A673 (cell line): ENCODE measurements at regions not wholly inside any gene's neighbourhood (a gene's known extent, or its start where the extent isn't known, plus 50 kb on each side); places are given as distances from the start of the nearest gene placed in this dataset.

Experiments
- BruUV-seq: library from RNA; stranded (reverse); fragments of 400-500 nt; replicated peaks from 2 replicates; lab custom pipeline; 2021; lab: Mats Ljungman, UMichigan
- CTCF ChIA-PET: fragments of 300-600 bp; sonication (Branson Sonifier 250); formaldehyde crosslinking; loops from one replicate; lab custom pipeline; 2022; ENCODE audit warnings: antibody characterized with exemption; lab: Charles Lee
- POLR2A ChIA-PET: fragments of 300-600 bp; sonication (Branson Sonifier 250); formaldehyde crosslinking; loops from one replicate; lab custom pipeline; 2022; ENCODE audit warnings: antibody characterized with exemption; ENCODE audit not compliant: low non-redundant PET; lab: Charles Lee
- DNase-seq: peaks from one replicate; pipeline ENCODE4 v3.0.0-alpha.2; 2015; ENCODE audit warnings: low spot score
- H3K27ac ChIP-seq: fragments of 200-600 bp; sonication (generic); 2 replicates; pipeline ENCODE4 v1.5.1; 2016; ENCODE audit warnings: mixed run types, low read depth, mild to moderate bottlenecking, mixed read lengths, antibody characterized with exemption, low read length; ENCODE audit not compliant: poor library complexity, severe bottlenecking
- H3K27me3 ChIP-seq: fragments of 200-600 bp; sonication (generic); replicated peaks from 2 replicates; pipeline ENCODE4 v1.6.1; 2017; ENCODE audit warnings: mixed run types, low read depth, mild to moderate bottlenecking, mixed read lengths, antibody characterized with exemption, low read length; ENCODE audit not compliant: insufficient read depth, poor library complexity
- H3K36me3 ChIP-seq: fragments of 200-600 bp; sonication (generic); 2 replicates; pipeline ENCODE4 v1.6.1; 2016; ENCODE audit warnings: mixed run types, mild to moderate bottlenecking, mixed read lengths, antibody characterized with exemption, low read length; ENCODE audit not compliant: insufficient read depth, poor library complexity, severe bottlenecking
- H3K4me1 ChIP-seq: fragments of 200-600 bp; sonication (generic); 2 replicates; pipeline ENCODE4 v1.6.1; 2017; ENCODE audit warnings: mixed run types, mild to moderate bottlenecking, mixed read lengths, antibody characterized with exemption, low read length; ENCODE audit not compliant: insufficient read depth, poor library complexity, severe bottlenecking
- H3K4me3 ChIP-seq: fragments of 200-600 bp; sonication (generic); 2 replicates; pipeline ENCODE4 v1.5.1; 2016; ENCODE audit warnings: low read depth, mixed run types, mild to moderate bottlenecking, mixed read lengths, low read length; ENCODE audit not compliant: poor library complexity, severe bottlenecking
- H3K9me3 ChIP-seq: fragments of 200-600 bp; sonication (generic); 2 replicates; pipeline ENCODE4 v1.6.1; 2016; ENCODE audit warnings: mixed run types, low read depth, mild to moderate bottlenecking, mixed read lengths, antibody characterized with exemption, low read length; ENCODE audit not compliant: poor library complexity, severe bottlenecking
- EZH2 ChIP-seq: fragments of 200-600 bp; sonication (generic); IDR thresholded peaks from 2 replicates; pipeline ENCODE4 v1.6.1; 2017; ENCODE audit warnings: borderline replicate concordance, low read depth, mild to moderate bottlenecking, mixed read lengths, antibody characterized with exemption, low read length; ENCODE audit not compliant: poor library complexity, severe bottlenecking
- intact Hi-C: fragments of 100-400 bp; cut with micrococcal nuclease; formaldehyde crosslinking; loops from one replicate; pipeline ENCODE4 v1.10.0; 2022; ENCODE audit not compliant: unreplicated experiment
- TF ChIP-seq, protein P1 (sequence below): fragments of 300-800, 200-600 bp; sonication (generic); conservative IDR thresholded peaks from 2 replicates; pipeline ENCODE4 v1.5.1; 2017; ENCODE audit warnings: low read depth, mild to moderate bottlenecking, antibody characterized with exemption, low read length, moderate library complexity, mixed read lengths

DNA sequence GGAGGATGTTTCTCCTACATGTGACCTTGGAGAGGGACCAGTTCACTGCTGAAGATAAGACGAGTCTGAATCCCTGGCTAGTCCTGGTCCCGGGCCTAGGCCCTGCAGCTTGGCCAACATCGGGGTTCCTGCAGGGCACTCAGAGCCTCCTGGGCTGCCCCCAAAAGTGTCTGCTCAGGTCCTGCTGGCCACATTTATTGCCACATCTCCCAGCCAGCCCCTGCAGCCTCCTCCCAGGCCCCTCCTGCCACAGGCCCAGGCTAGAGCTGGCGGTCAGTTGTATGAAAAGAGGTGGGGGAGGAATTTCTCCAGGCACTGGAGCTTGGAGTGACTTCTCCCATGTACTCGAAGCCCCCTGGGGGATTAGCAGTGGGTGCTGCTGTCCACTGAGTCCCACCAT lies 56.5 kb upstream of the PPARA start:
- H3K4me3 ChIP-seq = no peak overlapping the region
- H3K36me3 ChIP-seq = peaks cover 87% of the 10 kb centered on the region
- intact Hi-C loops = no loop called here
- CTCF ChIA-PET = interaction anchor here (0.6 kb wide), 1 partner anchor 15 kb away, joined by 3 read pairs; no protein-coding TSS in a partner anchor
- no peak for DNase-seq
- peak overlapping the region; percentile 38 for H3K27ac ChIP-seq
- H3K4me1 ChIP-seq = peaks cover 17% of the 10 kb centered on the region
- BruUV-seq = no TSS peak
- POLR2A ChIA-PET = interaction anchor here (0.6 kb wide), 1 partner anchor 25 kb away, joined by 3 read pairs; no protein-coding TSS in a partner anchor
- no peak for TF ChIP-seq EZH2
- TF ChIP-seq, protein P1, sequence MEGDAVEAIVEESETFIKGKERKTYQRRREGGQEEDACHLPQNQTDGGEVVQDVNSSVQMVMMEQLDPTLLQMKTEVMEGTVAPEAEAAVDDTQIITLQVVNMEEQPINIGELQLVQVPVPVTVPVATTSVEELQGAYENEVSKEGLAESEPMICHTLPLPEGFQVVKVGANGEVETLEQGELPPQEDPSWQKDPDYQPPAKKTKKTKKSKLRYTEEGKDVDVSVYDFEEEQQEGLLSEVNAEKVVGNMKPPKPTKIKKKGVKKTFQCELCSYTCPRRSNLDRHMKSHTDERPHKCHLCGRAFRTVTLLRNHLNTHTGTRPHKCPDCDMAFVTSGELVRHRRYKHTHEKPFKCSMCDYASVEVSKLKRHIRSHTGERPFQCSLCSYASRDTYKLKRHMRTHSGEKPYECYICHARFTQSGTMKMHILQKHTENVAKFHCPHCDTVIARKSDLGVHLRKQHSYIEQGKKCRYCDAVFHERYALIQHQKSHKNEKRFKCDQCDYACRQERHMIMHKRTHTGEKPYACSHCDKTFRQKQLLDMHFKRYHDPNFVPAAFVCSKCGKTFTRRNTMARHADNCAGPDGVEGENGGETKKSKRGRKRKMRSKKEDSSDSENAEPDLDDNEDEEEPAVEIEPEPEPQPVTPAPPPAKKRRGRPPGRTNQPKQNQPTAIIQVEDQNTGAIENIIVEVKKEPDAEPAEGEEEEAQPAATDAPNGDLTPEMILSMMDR = no peak
- no peaks in the 10 kb centered on the region for H3K9me3 ChIP-seq
- H3K27me3 ChIP-seq = no peaks in the 10 kb centered on the region

DNA sequence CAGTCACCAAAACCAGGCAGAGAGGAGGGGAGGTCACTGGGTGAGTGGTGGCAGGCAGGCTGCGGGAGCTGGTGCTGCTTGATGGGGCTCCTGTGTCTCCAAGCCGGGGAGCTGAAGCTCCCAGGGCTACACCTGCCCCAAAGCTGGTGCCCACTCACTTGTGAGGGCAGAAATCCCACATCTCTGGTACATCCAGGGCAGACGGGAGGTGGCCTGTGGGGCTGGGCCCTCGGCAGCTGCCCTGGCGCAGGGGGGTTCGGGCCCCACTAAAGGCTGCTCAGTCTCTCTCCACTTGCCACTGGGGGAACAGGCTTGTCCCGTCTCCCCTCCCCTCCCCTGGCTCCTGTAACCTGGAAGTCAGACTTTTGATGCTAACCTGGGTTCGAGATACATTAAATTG lies 55.6 kb upstream of the PPARA start:
- H3K4me1 ChIP-seq = peaks cover 8% of the 10 kb centered on the region
- no TSS peak for BruUV-seq
- intact Hi-C loops = no loop called here
- CTCF ChIA-PET = interaction anchor here (0.6 kb wide), 1 partner anchor 16 kb away, joined by 3 read pairs; no protein-coding TSS in a partner anchor
- no peak overlapping the region for H3K4me3 ChIP-seq
- POLR2A ChIA-PET = interaction anchor here (0.6 kb wide), 2 partner anchors 26 to 81 kb away, joined by 3 to 12 read pairs; no protein-coding TSS in a partner anchor
- TF ChIP-seq EZH2 = no peak
- TF ChIP-seq, protein P1 = no peak
- H3K9me3 ChIP-seq = no peaks in the 10 kb centered on the region
- peak overlapping the region; percentile 38 for H3K27ac ChIP-seq
- no peak for DNase-seq
- no peaks in the 10 kb centered on the region for H3K27me3 ChIP-seq
- peaks cover 87% of the 10 kb centered on the region for H3K36me3 ChIP-seq

DNA sequence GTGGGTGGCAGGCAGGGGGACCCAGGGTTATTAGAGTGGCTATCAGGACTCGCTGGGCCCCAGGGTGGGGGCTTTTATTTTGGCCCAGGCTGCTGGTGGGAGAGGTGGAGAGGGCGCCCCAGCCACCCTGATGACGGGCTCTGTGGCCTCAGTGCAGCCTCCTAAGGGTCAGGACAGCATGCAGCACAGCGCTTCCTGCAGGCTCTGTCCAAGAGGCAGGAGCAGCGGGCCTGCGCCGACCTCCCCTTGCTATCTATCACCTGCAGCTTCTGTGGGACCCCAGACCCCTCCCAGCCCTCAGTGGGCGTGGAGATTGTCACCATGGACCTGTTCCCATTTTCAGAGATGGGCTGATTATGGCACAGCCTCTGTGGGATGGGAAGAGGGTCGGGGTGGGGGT lies 54.3 kb upstream of the PPARA start:
- H3K27me3 ChIP-seq = no peaks in the 10 kb centered on the region
- ChIA-PET POLR2A (no interaction called here), CTCF (no interaction called here)
- H3K4me1 ChIP-seq = no peaks in the 10 kb centered on the region
- no peak overlapping the region for H3K4me3 ChIP-seq
- TF ChIP-seq, protein P1 = no peak
- no peak for TF ChIP-seq EZH2
- DNase-seq = no peak
- BruUV-seq = no TSS peak
- peaks cover 87% of the 10 kb centered on the region for H3K36me3 ChIP-seq
- H3K27ac ChIP-seq = no peak overlapping the region
- H3K9me3 ChIP-seq = no peaks in the 10 kb centered on the region
- intact Hi-C loops = no loop called here
